Skeletal muscle satellite cell (primary cell): ENCODE measurements at regions not wholly inside any gene's neighbourhood (a gene's known extent, or its start where the extent isn't known, plus 50 kb on each side); places are given as distances from the start of the nearest gene placed in this dataset.

Experiments used
- H3K27me3 ChIP-seq: 2 replicates; pipeline ENCODE4 v1.7.0; 2013; ENCODE audit warnings: low read length; ENCODE audit not compliant: control insufficient read depth, insufficient read depth
- H3K36me3 ChIP-seq: 2 replicates; pipeline ENCODE4 v1.7.0; 2013; ENCODE audit warnings: mild to moderate bottlenecking, control low read depth, low read length; ENCODE audit not compliant: insufficient read depth
- H3K4me1 ChIP-seq: 2 replicates; pipeline ENCODE4 v1.7.0; 2013; ENCODE audit warnings: low read length; ENCODE audit not compliant: control insufficient read depth, insufficient read depth
- H3K4me2 ChIP-seq: 2 replicates; pipeline ENCODE4 v1.7.0; 2013; ENCODE audit warnings: mild to moderate bottlenecking, low read length
- H3K4me3 ChIP-seq: 2 replicates; pipeline ENCODE4 v1.7.0; 2013; ENCODE audit warnings: low read length
- H3K9ac ChIP-seq: 2 replicates; pipeline ENCODE4 v1.7.0; 2013; ENCODE audit warnings: mild to moderate bottlenecking, low read depth, low read length, moderate library complexity
- H3K9me3 ChIP-seq: replicated peaks from 2 replicates; pipeline ENCODE4 v1.7.0; 2013; ENCODE audit warnings: mild to moderate bottlenecking, control low read depth, low read length

DNA sequence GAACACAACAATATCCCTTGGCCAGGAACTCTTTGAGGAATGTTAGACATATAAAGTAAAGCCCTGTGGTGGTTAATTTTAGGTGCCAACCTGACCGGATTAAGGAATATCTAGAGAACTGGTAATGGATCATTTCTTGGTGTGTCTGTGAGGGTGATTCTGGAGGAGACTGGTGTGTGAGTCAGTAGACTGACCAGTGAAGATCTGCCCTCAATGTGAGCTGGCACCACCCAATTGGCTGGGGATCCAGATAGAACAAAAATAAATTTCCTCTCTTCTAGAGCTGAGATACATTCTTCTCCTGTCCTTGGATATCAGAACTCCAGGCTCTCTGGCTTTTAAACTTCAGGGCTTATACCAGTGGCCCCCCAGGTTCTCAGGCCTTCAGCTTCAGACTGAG, 56.2 kb upstream of the TNPO1 start:
- Histone ChIP-seq H3K9ac (no peak overlapping the region), H3K9me3 (no peaks in the 10 kb centered on the region), H3K36me3 (no peaks in the 10 kb centered on the region), H3K4me1 (peaks cover 6% of the 10 kb centered on the region), H3K27me3 (no peaks in the 10 kb centered on the region), H3K4me2 (no peak overlapping the region), H3K4me3 (no peak overlapping the region)

DNA sequence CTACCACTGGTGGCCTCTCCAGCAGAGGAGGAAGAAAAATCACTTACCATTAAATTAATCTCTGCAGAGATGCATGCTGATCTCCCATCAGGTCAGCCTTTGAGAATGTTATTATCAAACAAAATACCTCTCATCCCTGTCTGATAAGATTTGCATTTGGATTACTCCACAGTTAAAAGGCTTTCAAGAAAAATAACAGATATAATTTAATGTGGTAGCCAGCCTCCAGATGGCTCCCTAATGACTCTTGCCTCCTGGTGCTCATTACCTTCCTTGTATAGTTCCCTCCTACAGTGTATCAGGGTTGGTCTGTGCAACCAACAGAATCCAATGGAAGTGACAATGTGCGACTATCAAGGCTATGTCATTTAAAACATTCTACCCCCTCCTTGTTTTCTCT, 63.6 kb upstream of the TNPO1 start:
- Histone ChIP-seq H3K4me2 (no peak overlapping the region), H3K4me3 (no peak overlapping the region), H3K4me1 (no peaks in the 10 kb centered on the region), H3K9me3 (no peaks in the 10 kb centered on the region), H3K36me3 (no peaks in the 10 kb centered on the region), H3K9ac (no peak overlapping the region), H3K27me3 (no peaks in the 10 kb centered on the region)

DNA sequence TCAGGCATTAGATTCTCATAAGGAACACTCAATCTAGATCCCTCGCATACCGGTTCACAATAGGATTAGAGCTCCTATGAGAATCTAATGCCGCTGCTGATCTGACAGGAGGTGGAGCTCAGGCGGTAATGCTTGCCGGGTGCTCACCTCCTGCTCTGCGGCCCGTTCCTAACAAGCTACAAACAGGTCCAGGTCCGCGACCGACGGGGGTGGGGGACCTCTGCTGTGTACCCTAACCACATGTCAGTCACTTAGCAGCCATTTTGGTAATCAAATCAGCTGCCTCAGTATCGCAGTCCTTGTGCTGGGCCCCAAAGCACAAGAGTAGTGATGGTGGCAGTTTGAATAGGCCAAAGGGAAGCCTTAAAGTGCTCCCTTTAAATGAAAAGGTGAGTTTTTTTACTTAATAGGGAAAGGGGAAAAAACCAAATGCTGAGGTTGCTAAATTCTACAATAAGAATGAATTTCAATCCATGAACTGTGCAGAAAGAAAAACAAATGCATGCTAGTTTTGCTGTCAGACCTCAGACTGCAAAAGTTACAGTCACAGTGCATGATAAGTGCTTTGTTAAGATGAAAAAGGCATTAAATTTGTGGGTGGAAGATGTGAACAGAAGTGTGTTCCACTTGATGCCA, 67.0 kb upstream of the TNPO1 start:
- Histone ChIP-seq H3K9ac (no peak overlapping the region), H3K36me3 (no peaks in the 10 kb centered on the region), H3K4me2 (no peak overlapping the region), H3K9me3 (no peaks in the 10 kb centered on the region), H3K27me3 (no peaks in the 10 kb centered on the region), H3K4me3 (no peak overlapping the region), H3K4me1 (no peaks in the 10 kb centered on the region)

DNA sequence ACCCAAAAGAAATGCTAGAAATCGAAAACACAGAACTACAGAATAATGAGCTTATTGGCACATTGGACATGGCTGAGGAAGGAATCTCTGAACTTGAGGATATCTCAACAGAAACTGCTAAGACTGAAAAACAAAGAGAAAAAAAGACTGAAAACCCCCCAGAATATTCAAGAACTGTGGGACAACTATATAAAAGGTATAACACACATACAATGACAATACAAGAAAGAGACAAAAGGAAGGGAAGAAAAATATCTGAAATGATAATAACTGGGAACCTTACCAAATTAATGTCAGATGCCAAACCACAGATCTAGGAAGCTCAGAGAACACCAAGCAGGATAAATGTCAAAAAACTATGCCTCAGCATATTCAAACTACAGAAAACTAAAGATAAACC, 68.6 kb upstream of the TNPO1 start:
- Histone ChIP-seq H3K9ac (no peak overlapping the region), H3K4me1 (no peaks in the 10 kb centered on the region), H3K4me3 (no peak overlapping the region), H3K36me3 (no peaks in the 10 kb centered on the region), H3K27me3 (no peaks in the 10 kb centered on the region), H3K4me2 (no peak overlapping the region), H3K9me3 (no peaks in the 10 kb centered on the region)

DNA sequence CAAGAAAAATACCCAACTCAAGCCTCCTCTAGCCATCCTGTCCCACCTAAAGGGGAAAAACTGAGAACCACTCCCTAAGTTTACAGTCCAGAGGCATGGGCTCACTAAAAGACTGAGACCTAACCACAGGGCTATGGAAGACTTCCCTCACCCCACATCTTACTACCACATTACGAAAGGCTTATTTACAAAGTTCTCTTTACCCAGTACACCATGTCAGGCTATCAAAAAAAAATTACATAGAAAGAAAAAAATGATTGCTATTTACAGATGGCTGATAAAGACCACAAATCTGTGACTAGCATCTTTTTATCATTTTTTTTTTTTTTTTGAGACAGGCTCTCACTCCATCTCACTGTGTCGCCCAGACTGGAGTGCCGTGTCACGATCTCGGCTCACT, 69.7 kb upstream of the TNPO1 start:
- H3K4me1 ChIP-seq = no peaks in the 10 kb centered on the region
- H3K36me3 ChIP-seq = no peaks in the 10 kb centered on the region
- H3K9ac ChIP-seq = no peak overlapping the region
- H3K4me3 ChIP-seq = no peak overlapping the region
- no peaks in the 10 kb centered on the region for H3K9me3 ChIP-seq
- no peaks in the 10 kb centered on the region for H3K27me3 ChIP-seq
- H3K4me2 ChIP-seq = no peak overlapping the region

DNA sequence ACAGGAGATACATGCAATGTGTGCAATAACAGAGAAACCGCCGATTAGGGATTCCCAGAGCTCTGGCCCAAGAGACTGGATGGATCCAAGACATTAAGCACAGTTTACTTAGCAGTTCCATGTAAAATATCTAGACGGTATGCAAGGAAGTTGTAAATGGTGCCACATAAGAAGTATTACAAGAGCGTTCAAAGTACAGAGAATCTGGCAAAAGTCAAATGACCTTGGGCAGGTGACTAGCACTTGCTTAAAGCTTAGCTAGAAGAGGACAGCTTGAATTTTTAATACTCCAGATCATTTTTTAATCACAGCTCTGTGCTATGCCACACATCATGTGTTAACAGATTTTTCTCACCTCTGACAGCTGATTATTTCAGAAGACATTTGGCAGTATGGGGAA, 72.3 kb upstream of the TNPO1 start:
- H3K27me3 ChIP-seq = no peaks in the 10 kb centered on the region
- no peaks in the 10 kb centered on the region for H3K9me3 ChIP-seq
- H3K4me3 ChIP-seq = no peak overlapping the region
- H3K4me2 ChIP-seq = no peak overlapping the region
- no peaks in the 10 kb centered on the region for H3K4me1 ChIP-seq
- H3K9ac ChIP-seq = no peak overlapping the region
- no peaks in the 10 kb centered on the region for H3K36me3 ChIP-seq

DNA sequence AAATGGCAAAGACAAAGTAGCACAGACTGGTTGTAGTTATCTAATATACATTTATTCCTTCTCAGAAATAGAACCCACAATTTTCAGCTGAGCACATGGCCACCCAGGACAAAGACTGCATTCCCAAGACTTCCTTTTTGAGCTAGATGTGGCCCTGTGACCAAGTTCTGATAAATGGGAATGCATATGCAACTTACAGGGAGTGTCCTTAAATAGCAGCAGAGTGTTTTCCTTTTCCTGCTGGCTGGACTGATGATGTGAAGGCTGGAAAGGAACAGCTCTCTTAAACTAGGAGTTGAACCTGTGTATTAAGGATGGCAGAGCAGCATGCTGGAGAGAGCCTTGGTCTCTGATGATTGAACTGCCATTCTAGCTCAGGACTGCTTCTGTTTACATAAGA, 74.7 kb upstream of the TNPO1 start:
- H3K36me3 ChIP-seq = no peaks in the 10 kb centered on the region
- H3K9me3 ChIP-seq = no peaks in the 10 kb centered on the region
- H3K9ac ChIP-seq = no peak overlapping the region
- H3K27me3 ChIP-seq = no peaks in the 10 kb centered on the region
- no peaks in the 10 kb centered on the region for H3K4me1 ChIP-seq
- no peak overlapping the region for H3K4me2 ChIP-seq
- no peak overlapping the region for H3K4me3 ChIP-seq

DNA sequence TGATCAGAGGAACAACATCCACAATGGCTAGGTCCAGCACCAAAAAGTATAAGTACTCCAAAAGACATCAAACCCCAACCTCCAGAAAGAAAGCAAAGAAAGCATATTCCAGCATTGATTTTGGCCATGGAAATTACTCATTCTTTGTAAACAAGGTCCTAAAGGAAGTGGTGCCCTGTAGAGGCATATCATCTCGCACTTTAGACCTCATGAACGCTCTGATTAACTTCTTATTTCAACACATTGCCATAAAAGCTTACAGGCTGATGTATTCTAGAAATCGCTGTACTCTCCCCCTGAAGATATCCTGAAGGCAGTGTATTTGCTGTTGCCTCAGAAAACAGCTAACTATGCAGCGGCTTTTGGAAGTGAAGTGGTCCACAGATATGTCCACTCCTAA, 82.7 kb upstream of the TNPO1 start:
- H3K4me1 ChIP-seq = no peaks in the 10 kb centered on the region
- H3K9me3 ChIP-seq = no peaks in the 10 kb centered on the region
- no peaks in the 10 kb centered on the region for H3K27me3 ChIP-seq
- H3K4me3 ChIP-seq = no peak overlapping the region
- no peaks in the 10 kb centered on the region for H3K36me3 ChIP-seq
- no peak overlapping the region for H3K9ac ChIP-seq
- no peak overlapping the region for H3K4me2 ChIP-seq

DNA sequence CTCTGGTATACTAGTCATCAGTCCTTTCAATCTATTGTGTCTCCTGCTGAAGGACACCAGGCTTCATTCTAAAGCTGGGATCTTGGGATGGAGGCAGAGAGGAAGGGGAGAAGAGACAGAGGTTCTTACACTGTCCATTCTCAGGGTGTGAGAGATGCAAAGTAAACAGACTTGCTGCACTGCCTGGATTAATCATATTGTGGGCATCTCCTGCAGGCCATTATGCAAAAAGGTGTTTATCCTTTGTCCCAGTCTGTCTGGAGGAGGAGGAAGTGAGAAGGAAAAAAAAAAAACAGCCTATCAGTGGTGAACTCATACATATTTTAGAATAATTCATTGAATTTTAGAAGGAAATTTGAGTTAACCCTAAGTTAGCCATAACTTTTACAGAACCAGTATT, 92.9 kb upstream of the TNPO1 start:
- no peak overlapping the region for H3K4me2 ChIP-seq
- H3K9ac ChIP-seq = no peak overlapping the region
- no peaks in the 10 kb centered on the region for H3K9me3 ChIP-seq
- H3K4me3 ChIP-seq = no peak overlapping the region
- H3K4me1 ChIP-seq = no peaks in the 10 kb centered on the region
- H3K36me3 ChIP-seq = no peaks in the 10 kb centered on the region
- H3K27me3 ChIP-seq = no peaks in the 10 kb centered on the region

DNA sequence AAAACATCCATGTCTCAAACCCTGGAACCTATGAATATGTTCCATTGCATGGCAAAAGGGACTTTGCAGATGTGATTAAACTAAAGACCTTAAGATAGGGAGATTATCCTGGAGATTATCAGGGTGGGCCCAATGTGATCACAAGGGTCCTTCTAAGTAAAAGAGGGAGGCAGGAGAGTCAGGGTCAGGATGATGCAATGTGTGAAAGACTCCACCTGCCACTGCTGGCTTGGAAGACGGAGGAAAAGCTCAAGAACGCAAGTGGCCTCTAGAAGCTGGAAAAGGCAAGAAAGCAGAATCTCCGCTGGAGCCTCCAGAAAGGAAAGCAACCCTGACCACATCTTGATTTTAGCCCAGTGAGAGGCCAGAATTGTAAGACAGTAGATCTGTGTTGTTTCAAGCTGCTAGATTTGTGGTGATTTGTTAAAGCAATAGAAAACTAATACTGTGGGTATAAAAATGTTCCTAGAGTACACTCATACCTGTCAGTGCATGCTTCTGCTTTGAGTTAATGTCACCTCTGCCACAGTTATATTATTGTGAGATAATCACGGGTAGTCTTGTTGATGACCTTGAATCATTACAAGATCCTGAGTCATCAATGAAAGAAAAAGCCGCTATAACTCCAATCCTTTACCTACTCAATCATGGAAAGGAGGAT, 93.5 kb upstream of the TNPO1 start:
- H3K4me1 ChIP-seq = no peaks in the 10 kb centered on the region
- H3K9me3 ChIP-seq = no peaks in the 10 kb centered on the region

DNA sequence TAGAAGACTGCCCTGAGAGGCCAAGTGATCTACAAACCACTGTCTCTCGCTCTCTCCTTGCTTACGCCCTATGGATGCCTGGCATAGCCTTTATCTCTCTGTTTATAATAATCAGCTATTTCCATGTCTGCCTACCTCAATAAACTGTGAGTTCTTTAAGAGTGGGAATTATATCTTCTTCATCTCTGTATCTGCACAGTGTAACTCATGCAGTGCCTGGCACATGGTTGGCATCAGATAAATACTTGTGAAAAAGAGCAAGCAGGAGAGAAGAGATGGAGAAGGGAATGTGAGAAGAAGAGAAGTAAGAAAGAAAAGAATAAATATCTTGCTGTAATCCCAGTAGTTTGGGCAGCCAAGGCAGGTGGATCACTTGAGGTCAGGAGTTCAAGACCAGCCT, 94.6 kb upstream of the TNPO1 start:
- H3K9ac ChIP-seq = no peak overlapping the region
- H3K4me3 ChIP-seq = no peak overlapping the region
- no peaks in the 10 kb centered on the region for H3K27me3 ChIP-seq
- H3K36me3 ChIP-seq = no peaks in the 10 kb centered on the region
- H3K4me2 ChIP-seq = no peak overlapping the region
- H3K4me1 ChIP-seq = no peaks in the 10 kb centered on the region
- H3K9me3 ChIP-seq = no peaks in the 10 kb centered on the region

More for the DNA sequence above, 93.5 kb upstream of the TNPO1 start:
- Histone ChIP-seq H3K4me3 (no peak overlapping the region), H3K36me3 (no peaks in the 10 kb centered on the region), H3K9ac (no peak overlapping the region), H3K27me3 (no peaks in the 10 kb centered on the region), H3K4me2 (no peak overlapping the region)

DNA sequence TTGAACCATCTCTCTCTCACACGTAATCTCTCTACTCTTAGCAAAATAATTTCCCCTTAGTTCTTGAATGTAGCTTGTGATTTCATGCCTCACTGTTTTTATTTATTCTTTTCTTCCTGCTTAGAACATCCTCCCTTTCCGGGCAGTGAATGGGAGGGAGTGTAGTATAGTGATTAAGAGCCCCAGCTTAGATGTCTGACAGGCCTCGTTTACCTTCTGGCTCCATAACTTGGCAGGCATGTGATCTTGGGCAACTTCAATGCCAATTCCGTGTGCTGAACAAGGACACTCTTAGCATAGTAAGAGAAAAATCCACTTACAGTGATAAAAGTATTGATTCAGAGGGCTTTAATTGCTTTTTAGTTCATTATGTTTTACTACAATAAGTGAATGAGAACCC, 96.3 kb upstream of the TNPO1 start:
- H3K4me3 ChIP-seq = no peak overlapping the region
- H3K9me3 ChIP-seq = no peaks in the 10 kb centered on the region

More for the DNA sequence above, 96.3 kb upstream of the TNPO1 start:
- no peak overlapping the region for H3K9ac ChIP-seq
- no peaks in the 10 kb centered on the region for H3K4me1 ChIP-seq
- no peaks in the 10 kb centered on the region for H3K27me3 ChIP-seq
- H3K36me3 ChIP-seq = no peaks in the 10 kb centered on the region
- H3K4me2 ChIP-seq = no peak overlapping the region
